ENCODE measurements at regions not wholly inside any gene's neighbourhood (a gene's known extent, or its start where the extent isn't known, plus 50 kb on each side); places are given as distances from the start of the nearest gene placed in this dataset.

DNA sequence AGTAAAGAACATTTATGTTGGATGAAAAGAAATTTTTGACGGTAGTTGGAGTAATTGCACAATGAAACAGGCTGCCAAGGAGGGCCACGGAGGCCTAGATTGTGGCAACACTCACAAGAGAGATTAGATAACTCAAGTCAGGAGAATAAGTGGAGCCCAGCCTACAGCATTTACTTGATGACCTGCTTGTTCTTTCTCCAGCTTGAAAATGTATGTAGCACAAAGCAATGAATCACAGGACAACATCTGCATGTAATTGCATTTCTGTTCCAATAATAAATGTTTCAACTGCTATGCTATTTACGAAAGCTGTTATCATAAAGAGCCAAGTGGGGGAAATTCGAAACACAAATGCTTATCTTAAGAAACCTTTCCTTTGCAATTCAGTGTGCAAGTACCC, 221.2 kb upstream of the MID1 start:
- H4K20me1 ChIP-seq (replicated peaks; ENCODE audit: control insufficient read depth, extremely low read depth, insufficient read depth, low read length), result no peaks in the 10 kb centered on the region
- no peaks in the 10 kb centered on the region for H3K36me3 ChIP-seq (ENCODE audit: control insufficient read depth in 2 of 2, extremely low read depth in 1 of 2, insufficient read depth in 2 of 2, low read length in 2 of 2)
- no peaks in the 10 kb centered on the region for H3K9me3 ChIP-seq (replicated peaks; ENCODE audit: control insufficient read depth, insufficient read depth, low read length)
- CTCF ChIA-PET, result no interaction called here
- H3K27me3 ChIP-seq (ENCODE audit: control insufficient read depth in 2 of 2, insufficient read depth in 2 of 2, low read length in 2 of 2), result no peaks in the 10 kb centered on the region
- no peaks in the 10 kb centered on the region for H3K9me1 ChIP-seq (replicated peaks; ENCODE audit: control insufficient read depth, extremely low read depth, insufficient read depth, low read length)
- H3K9ac ChIP-seq (replicated peaks; ENCODE audit: extremely low read depth, insufficient read depth, low read length), result no peak overlapping the region
- DNase-seq (ENCODE audit: low read depth, low spot score), result no peak
- no peak overlapping the region for H3K4me3 ChIP-seq (replicated peaks in 1 of 3; ENCODE audit: insufficient read depth in 1 of 3, low read depth in 1 of 3, low read length in 3 of 3)
- H3K4me2 ChIP-seq (ENCODE audit: insufficient read depth, low read length), result no peak overlapping the region
- no peak for FAIRE-seq
- POLR2A ChIA-PET, result no interaction called here
- no peak overlapping the region for H2AFZ ChIP-seq (ENCODE audit: low read depth, low read length)
- BruUV-seq (replicated peaks), result no TSS peak
- H3K79me2 ChIP-seq (ENCODE audit: control insufficient read depth, insufficient read depth, low read length), result no peaks in the 10 kb centered on the region
- no peak overlapping the region for H3K27ac ChIP-seq (ENCODE audit: insufficient read depth, low read depth, low read length)
- TF ChIP-seq JUN (IDR thresholded peaks at IDR 0.05; ENCODE audit: borderline replicate concordance, insufficient read depth, insufficient read length, low read depth), result no peak
- no peak for TF ChIP-seq POLR2AphosphoS5 (IDR thresholded peaks at IDR 0.05; ENCODE audit: insufficient read depth, low read depth, low read length)
- TF ChIP-seq GATA2 (IDR thresholded peaks at IDR 0.05; ENCODE audit: insufficient read depth, insufficient read length, low read depth, low read length), result no peak
- TF ChIP-seq, protein P1, sequence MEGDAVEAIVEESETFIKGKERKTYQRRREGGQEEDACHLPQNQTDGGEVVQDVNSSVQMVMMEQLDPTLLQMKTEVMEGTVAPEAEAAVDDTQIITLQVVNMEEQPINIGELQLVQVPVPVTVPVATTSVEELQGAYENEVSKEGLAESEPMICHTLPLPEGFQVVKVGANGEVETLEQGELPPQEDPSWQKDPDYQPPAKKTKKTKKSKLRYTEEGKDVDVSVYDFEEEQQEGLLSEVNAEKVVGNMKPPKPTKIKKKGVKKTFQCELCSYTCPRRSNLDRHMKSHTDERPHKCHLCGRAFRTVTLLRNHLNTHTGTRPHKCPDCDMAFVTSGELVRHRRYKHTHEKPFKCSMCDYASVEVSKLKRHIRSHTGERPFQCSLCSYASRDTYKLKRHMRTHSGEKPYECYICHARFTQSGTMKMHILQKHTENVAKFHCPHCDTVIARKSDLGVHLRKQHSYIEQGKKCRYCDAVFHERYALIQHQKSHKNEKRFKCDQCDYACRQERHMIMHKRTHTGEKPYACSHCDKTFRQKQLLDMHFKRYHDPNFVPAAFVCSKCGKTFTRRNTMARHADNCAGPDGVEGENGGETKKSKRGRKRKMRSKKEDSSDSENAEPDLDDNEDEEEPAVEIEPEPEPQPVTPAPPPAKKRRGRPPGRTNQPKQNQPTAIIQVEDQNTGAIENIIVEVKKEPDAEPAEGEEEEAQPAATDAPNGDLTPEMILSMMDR (IDR thresholded peaks at IDR 0.05; ENCODE audit: extremely low read depth in 1 of 2, insufficient read depth in 1 of 2, low read depth in 1 of 2, low read length in 2 of 2), result no peak
- TF ChIP-seq MYC (IDR thresholded peaks at IDR 0.05; ENCODE audit: low read depth, low read length), result no peak
- no peak for TF ChIP-seq FOS (IDR thresholded peaks at IDR 0.05; ENCODE audit: borderline replicate concordance, insufficient read depth, low read length)
- TF ChIP-seq POLR2A (IDR thresholded peaks at IDR 0.05; ENCODE audit: low read depth, low read length), result no peak
- TF ChIP-seq EZH2 (IDR thresholded peaks at IDR 0.05; ENCODE audit: borderline replicate concordance, low read depth, low read length, severe bottlenecking), result no peak
- TF ChIP-seq MAX (IDR thresholded peaks at IDR 0.05; ENCODE audit: insufficient read depth, insufficient read length), result no peak
- intact Hi-C loops (cut with micrococcal nuclease), result no loop called here
- dilution Hi-C loops (cut with MboI; ENCODE audit: extremely low pct_ligation_motif_present, low sequenced_read_pairs), result no loop called here
- H3K4me1 ChIP-seq (ENCODE audit: control insufficient read depth, extremely low read depth, insufficient read depth, low read length), result no peaks in the 10 kb centered on the region

Measured in endothelial cell of umbilical vein (primary cell).